ENCODE measurements at regions not wholly inside any gene's neighbourhood (a gene's known extent, or its start where the extent isn't known, plus 50 kb on each side); places are given as distances from the start of the nearest gene placed in this dataset.
"Not testable (repeated sequence)": the region's sequence is repeated elsewhere in the genome, so short reads cannot be mapped to it uniquely, and the experiment has no call there.

DNA sequence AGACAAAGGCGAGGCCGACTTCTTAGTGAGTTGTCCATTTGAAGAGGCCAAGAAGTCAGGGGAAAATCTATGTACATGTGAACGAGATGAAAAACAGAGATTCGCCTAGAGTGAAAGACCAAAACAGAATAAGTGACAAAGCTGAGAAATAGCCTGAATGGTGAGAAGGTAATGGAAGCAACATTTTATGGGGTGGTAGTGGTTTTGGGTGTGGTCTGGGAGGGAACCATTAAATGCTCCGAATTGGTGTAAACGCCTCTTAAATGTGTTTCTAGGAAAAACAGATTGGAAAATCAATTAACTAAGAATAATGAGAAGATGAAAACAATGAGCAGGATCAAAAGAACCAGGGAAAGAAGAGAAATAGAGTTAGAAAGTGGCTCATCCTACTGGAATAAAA lies 83.8 kb upstream of the MANSC4 start:
- DNase-seq (ENCODE audit: low spot score) = no peak

DNA sequence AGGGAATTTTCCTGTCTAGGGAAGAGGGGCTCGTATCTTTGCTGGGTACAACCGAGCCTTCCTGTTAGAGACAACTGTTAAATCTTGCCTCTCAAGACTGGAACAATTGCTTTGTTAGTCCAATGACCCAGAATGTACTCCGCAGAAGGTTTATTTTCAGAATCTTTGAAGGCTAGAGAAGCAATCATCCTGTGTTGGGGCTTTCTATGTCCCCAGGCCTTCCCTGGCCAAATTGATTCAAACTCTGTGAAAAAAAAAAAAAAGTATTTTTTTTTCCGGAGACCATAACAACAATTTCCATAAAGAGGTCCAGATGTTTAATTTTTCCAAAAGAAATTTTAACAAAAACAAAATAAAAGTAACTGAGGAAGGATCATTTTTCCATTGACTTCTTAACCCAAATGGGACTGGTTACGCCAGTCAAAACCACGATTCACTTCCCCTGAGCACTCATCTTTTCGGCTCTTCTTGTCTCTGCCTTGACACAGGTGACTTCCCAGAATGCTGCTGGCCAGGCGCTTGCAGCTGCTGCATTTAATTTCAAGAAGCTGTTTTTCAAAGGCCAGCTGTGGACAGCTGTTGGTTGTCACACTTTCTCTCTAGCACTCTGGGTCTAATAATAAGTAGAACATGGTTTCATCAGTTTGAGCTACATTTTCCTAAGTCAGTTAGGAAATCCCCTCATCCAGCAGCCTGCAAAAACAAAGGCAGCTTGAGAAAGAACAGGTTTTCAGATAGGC lies 81.6 kb upstream of the MANSC4 start:
- no peak for DNase-seq (ENCODE audit: low spot score)

DNA sequence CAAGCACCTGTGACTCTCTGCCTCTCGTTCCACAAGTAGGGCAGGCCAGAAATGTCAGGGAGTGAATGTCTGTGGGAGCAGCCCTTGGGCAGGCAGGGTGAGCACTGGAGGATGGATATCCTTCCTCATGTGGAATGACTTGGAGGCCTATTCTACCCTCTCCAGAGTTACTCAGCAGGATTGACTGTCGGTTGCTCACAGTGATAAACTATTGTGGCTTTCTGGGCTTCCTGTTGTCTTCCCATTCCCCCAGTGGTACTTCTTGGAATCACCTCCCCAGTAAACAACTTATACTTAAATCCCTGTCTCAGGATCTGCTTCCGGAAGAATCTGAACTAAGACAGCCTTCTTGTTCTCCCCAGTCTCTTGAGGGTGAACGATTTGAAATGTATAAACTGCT lies 79.6 kb upstream of the MANSC4 start:
- no peak for DNase-seq (ENCODE audit: low spot score)

DNA sequence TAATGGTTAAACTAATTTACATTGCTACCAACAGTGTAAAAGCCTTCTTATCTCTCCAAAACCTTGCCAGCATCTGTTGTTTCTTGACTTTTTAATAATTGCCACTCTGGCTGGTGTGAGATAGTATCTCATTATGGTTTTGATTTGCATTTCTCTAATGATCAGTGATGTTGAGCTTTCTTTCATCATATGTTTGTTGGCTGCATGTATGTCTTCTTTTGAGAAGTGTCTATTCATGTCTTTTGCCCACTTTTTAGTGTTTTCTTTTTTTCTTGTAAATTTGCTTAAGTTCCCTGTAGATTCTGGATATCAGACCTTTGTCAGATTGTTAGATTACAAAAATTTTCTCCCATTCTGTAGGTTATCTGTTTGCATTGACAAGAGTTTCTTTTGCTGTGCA lies 77.0 kb upstream of the MANSC4 start:
- not testable (repeated sequence) for DNase-seq (ENCODE audit: low spot score)

DNA sequence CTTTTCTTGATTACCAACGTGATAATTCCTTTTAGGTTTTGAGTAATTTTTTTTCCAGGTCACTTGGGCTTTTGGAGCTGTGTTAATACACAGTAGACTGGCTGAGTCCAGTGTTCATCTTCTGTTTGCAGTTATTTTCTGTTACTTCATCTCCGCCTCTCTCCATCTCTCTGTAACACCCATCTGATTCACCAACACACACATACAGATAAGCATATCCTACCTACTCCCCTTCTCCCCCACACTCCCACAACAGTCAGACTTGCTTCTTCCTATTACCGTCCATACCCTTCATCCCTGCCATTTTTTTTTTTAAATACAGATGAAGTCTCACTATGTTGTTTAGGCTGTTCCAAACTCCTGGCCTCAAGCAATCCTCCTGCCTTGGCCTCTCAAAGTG lies 72.7 kb upstream of the MANSC4 start:
- DNase-seq (ENCODE audit: low spot score) = no peak

Measured in GM03348 (cell line).